K562 (cell line): ENCODE measurements at regions not wholly inside any gene's neighbourhood (a gene's known extent, or its start where the extent isn't known, plus 50 kb on each side); places are given as distances from the start of the nearest gene placed in this dataset.

Experiments
- BACH1 ChIP-seq: fragments of 200-800 bp; sonication (Bioruptor generic); IDR thresholded peaks from 2 replicates; pipeline ENCODE4 v1.6.1; 2016; ENCODE audit warnings: missing genetic modification characterization, missing compliant biosample characterization
- DPF2 ChIP-seq: fragments of 450-650 bp; IDR thresholded peaks from 2 replicates; pipeline ENCODE4 v1.6.1; 2016
- EGR1 ChIP-seq: fragments of 450-650 bp; conservative IDR thresholded peaks from 2 replicates; pipeline ENCODE4 v1.6.1; 2017; ENCODE audit warnings: mild to moderate bottlenecking
- FOXJ3 ChIP-seq: sonication (generic); formaldehyde crosslinking; IDR thresholded peaks from 2 replicates; pipeline ENCODE4 v1.4.0; 2020; ENCODE audit warnings: mild to moderate bottlenecking, missing genetic modification reagents
- GTF2F1 ChIP-seq: IDR thresholded peaks from 2 replicates; pipeline ENCODE4 v1.6.1; 2011; ENCODE audit warnings: low read depth, low read length, improper control_type of control experiment
- KLF1 ChIP-seq: fragments of 450-650 bp; IDR thresholded peaks from 2 replicates; pipeline ENCODE4 v1.6.1; 2016; ENCODE audit warnings: missing genetic modification characterization, missing compliant biosample characterization
- KLF6 ChIP-seq: fragments of 250-450 bp; sonication (Bioruptor Pico); IDR thresholded peaks from 2 replicates; pipeline ENCODE4 v1.4.0; 2020; ENCODE audit warnings: mild to moderate bottlenecking, moderate library complexity, borderline replicate concordance
- MECOM ChIP-seq: fragments of 250-450 bp; sonication (Bioruptor Pico); IDR thresholded peaks from 2 replicates; pipeline ENCODE4 v1.8.0; 2022; ENCODE audit warnings: inconsistent platforms
- MYNN ChIP-seq, 2 experiments: sonication (generic); formaldehyde crosslinking in 1 of 2; IDR thresholded peaks; 2 replicates each; pipeline versions ENCODE4 v1.5.0 to v1.6.1; 2016 to 2020; ENCODE audit warnings: antibody characterized with exemption in 1 of 2, missing genetic modification reagents in 1 of 2
- NONO ChIP-seq, 2 experiments: fragments of 200-400 bp in 1 of 2; fragments of 450-650 bp in 1 of 2; formaldehyde crosslinking in 1 of 2; IDR thresholded peaks; 2 replicates each; pipeline ENCODE4 v1.6.1; 2017; ENCODE audit warnings: low read depth in 2 of 2, mild to moderate bottlenecking in 2 of 2, moderate library complexity in 2 of 2, low read length in 1 of 2
- PML ChIP-seq: IDR thresholded peaks from 2 replicates; pipeline ENCODE4 v1.6.1; 2012; ENCODE audit warnings: low read length, inconsistent platforms
- SMARCA4 ChIP-seq: fragments of 450-650 bp; IDR thresholded peaks from 2 replicates; pipeline ENCODE4 v1.6.1; 2016
- TEAD2 ChIP-seq: fragments of 450-650 bp; IDR thresholded peaks from 2 replicates; pipeline ENCODE4 v1.6.1; 2016; ENCODE audit warnings: missing genetic modification characterization, control low read depth, missing compliant biosample characterization
- ZNF76 ChIP-seq: fragments of 250-450 bp; sonication (Bioruptor Pico); IDR thresholded peaks from 2 replicates; pipeline ENCODE4 v1.4.0; 2020; ENCODE audit warnings: mild to moderate bottlenecking, moderate library complexity, borderline replicate concordance
- TF ChIP-seq, protein P1 (sequence below): fragments of 250-450 bp; sonication (Bioruptor Pico); IDR thresholded peaks from 2 replicates; pipeline ENCODE4 v1.4.0; 2020; ENCODE audit warnings: mild to moderate bottlenecking, moderate library complexity, borderline replicate concordance
- TF ChIP-seq, protein P2 (sequence below): fragments of 200-800 bp; sonication (Bioruptor generic); IDR thresholded peaks from 2 replicates; pipeline ENCODE4 v1.6.1; 2017; ENCODE audit warnings: missing genetic modification characterization, missing compliant biosample characterization
- TF ChIP-seq, protein P3 (sequence below): sonication (generic); formaldehyde crosslinking; IDR thresholded peaks from 2 replicates; pipeline ENCODE4 v1.8.1; 2022; ENCODE audit warnings: missing genetic modification reagents
- TF ChIP-seq, protein P4 (sequence below): IDR thresholded peaks from 2 replicates; pipeline ENCODE4 v1.6.1; 2016; ENCODE audit warnings: missing genetic modification characterization, missing compliant biosample characterization
- TF ChIP-seq, protein P5 (sequence below): fragments of 150-350 bp; IDR thresholded peaks from 2 replicates; pipeline ENCODE4 v1.6.1; 2014; ENCODE audit warnings: low read depth, mild to moderate bottlenecking, low read length, borderline replicate concordance

DNA sequence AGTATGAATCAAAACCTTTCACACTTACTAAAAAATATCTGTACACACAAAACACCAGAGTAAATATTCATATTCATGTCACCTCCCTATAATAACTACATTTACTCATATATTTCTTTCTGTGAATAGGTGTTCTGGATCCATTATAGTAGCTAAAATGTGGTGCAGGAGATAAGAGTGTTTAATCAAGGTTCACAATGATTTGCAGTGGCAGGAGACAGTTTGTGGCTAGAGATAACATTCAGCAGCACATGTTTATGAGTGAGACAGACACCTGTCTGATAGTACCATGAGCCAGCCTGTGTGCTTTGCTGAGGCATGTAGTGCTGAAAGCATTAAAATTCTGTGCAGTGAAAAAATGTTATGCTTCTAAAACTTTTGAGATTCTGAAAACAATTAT, 410.3 kb downstream of the SRGAP2C start (continued):
- TF ChIP-seq, protein P1, sequence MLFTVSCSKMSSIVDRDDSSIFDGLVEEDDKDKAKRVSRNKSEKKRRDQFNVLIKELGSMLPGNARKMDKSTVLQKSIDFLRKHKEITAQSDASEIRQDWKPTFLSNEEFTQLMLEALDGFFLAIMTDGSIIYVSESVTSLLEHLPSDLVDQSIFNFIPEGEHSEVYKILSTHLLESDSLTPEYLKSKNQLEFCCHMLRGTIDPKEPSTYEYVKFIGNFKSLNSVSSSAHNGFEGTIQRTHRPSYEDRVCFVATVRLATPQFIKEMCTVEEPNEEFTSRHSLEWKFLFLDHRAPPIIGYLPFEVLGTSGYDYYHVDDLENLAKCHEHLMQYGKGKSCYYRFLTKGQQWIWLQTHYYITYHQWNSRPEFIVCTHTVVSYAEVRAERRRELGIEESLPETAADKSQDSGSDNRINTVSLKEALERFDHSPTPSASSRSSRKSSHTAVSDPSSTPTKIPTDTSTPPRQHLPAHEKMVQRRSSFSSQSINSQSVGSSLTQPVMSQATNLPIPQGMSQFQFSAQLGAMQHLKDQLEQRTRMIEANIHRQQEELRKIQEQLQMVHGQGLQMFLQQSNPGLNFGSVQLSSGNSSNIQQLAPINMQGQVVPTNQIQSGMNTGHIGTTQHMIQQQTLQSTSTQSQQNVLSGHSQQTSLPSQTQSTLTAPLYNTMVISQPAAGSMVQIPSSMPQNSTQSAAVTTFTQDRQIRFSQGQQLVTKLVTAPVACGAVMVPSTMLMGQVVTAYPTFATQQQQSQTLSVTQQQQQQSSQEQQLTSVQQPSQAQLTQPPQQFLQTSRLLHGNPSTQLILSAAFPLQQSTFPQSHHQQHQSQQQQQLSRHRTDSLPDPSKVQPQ, result peak; percentile 86
- TF ChIP-seq DPF2, result peak; percentile 97
- TF ChIP-seq, protein P2, sequence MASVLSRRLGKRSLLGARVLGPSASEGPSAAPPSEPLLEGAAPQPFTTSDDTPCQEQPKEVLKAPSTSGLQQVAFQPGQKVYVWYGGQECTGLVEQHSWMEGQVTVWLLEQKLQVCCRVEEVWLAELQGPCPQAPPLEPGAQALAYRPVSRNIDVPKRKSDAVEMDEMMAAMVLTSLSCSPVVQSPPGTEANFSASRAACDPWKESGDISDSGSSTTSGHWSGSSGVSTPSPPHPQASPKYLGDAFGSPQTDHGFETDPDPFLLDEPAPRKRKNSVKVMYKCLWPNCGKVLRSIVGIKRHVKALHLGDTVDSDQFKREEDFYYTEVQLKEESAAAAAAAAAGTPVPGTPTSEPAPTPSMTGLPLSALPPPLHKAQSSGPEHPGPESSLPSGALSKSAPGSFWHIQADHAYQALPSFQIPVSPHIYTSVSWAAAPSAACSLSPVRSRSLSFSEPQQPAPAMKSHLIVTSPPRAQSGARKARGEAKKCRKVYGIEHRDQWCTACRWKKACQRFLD (CRISPR knock-in tag), result peak; percentile 88
- no peak for TF ChIP-seq GTF2F1
- TF ChIP-seq, protein P3, sequence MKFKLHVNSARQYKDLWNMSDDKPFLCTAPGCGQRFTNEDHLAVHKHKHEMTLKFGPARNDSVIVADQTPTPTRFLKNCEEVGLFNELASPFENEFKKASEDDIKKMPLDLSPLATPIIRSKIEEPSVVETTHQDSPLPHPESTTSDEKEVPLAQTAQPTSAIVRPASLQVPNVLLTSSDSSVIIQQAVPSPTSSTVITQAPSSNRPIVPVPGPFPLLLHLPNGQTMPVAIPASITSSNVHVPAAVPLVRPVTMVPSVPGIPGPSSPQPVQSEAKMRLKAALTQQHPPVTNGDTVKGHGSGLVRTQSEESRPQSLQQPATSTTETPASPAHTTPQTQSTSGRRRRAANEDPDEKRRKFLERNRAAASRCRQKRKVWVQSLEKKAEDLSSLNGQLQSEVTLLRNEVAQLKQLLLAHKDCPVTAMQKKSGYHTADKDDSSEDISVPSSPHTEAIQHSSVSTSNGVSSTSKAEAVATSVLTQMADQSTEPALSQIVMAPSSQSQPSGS (CRISPR knock-in tag), result no peak
- TF ChIP-seq, protein P4, sequence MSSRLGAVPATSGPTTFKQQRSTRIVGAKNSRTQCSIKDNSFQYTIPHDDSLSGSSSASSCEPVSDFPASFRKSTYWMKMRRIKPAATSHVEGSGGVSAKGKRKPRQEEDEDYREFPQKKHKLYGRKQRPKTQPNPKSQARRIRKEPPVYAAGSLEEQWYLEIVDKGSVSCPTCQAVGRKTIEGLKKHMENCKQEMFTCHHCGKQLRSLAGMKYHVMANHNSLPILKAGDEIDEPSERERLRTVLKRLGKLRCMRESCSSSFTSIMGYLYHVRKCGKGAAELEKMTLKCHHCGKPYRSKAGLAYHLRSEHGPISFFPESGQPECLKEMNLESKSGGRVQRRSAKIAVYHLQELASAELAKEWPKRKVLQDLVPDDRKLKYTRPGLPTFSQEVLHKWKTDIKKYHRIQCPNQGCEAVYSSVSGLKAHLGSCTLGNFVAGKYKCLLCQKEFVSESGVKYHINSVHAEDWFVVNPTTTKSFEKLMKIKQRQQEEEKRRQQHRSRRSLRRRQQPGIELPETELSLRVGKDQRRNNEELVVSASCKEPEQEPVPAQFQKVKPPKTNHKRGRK (tag), result no peak
- TF ChIP-seq SMARCA4, result peak; percentile 98
- TF ChIP-seq BACH1 (tag), result peak; percentile 57; the same call in 1 of the 2 replicates
- no peak for TF ChIP-seq MECOM (CRISPR knock-in tag)
- TF ChIP-seq, protein P5, sequence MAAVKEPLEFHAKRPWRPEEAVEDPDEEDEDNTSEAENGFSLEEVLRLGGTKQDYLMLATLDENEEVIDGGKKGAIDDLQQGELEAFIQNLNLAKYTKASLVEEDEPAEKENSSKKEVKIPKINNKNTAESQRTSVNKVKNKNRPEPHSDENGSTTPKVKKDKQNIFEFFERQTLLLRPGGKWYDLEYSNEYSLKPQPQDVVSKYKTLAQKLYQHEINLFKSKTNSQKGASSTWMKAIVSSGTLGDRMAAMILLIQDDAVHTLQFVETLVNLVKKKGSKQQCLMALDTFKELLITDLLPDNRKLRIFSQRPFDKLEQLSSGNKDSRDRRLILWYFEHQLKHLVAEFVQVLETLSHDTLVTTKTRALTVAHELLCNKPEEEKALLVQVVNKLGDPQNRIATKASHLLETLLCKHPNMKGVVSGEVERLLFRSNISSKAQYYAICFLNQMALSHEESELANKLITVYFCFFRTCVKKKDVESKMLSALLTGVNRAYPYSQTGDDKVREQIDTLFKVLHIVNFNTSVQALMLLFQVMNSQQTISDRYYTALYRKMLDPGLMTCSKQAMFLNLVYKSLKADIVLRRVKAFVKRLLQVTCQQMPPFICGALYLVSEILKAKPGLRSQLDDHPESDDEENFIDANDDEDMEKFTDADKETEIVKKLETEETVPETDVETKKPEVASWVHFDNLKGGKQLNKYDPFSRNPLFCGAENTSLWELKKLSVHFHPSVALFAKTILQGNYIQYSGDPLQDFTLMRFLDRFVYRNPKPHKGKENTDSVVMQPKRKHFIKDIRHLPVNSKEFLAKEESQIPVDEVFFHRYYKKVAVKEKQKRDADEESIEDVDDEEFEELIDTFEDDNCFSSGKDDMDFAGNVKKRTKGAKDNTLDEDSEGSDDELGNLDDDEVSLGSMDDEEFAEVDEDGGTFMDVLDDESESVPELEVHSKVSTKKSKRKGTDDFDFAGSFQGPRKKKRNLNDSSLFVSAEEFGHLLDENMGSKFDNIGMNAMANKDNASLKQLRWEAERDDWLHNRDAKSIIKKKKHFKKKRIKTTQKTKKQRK, result no peak
- TF ChIP-seq KLF6 (CRISPR knock-in tag), result 0 out of 2 replicates have a peak, but pooled peaks have one; percentile 46
- peak; percentile 42; the same call in 1 of the 2 replicates for TF ChIP-seq MYNN (IDR thresholded peaks at IDR 0.05)
- TF ChIP-seq MYNN (CRISPR knock-in tag; IDR thresholded peaks at IDR 0.05), result no peak
- no peak for TF ChIP-seq KLF1
- TF ChIP-seq FOXJ3 (CRISPR knock-in tag), result no peak
- no peak for TF ChIP-seq ZNF76
- TF ChIP-seq TEAD2 (tag), result peak; percentile 70
- TF ChIP-seq PML, result peak; percentile 97
- peak in 1 of 2 experiments; percentile 79; a peak in 1 of 4 replicates for TF ChIP-seq NONO (IDR thresholded peaks at IDR 0.05; ENCODE audit: low read depth in 2 of 2, low read length in 1 of 2)
- no peak for TF ChIP-seq EGR1
